ENCODE measurements at regions not wholly inside any gene's neighbourhood (a gene's known extent, or its start where the extent isn't known, plus 50 kb on each side); places are given as distances from the start of the nearest gene placed in this dataset.

GRCh38 chr15:70290708-70291107, 193.0 kb upstream of the TLE3 start:
- FAIRE-seq, result no peak

GRCh38 chr15:70289191-70289955, 191.7 kb upstream of the TLE3 start:
- DNase-seq (ENCODE audit: low spot score) (no peak), FAIRE-seq (peak; percentile 76)

More at GRCh38 chr15:70290708-70291107, 193.0 kb upstream of the TLE3 start:
- DNase-seq (ENCODE audit: low spot score), result no peak

GRCh38 chr15:70286113-70286806, 188.5 kb upstream of the TLE3 start:
- no peak for DNase-seq (ENCODE audit: low spot score)
- no peak for FAIRE-seq

- DNase-seq (ENCODE audit: low spot score) (no peak), FAIRE-seq (no peak)
These were observed 186.9 kb upstream of the TLE3 start for GRCh38 chr15:70284438-70285214.

- no peak for FAIRE-seq
- DNase-seq (ENCODE audit: low spot score), result no peak
These were observed 185.8 kb upstream of the TLE3 start for GRCh38 chr15:70283511-70283910.

- FAIRE-seq, result no peak
- DNase-seq (ENCODE audit: low spot score), result no peak
These were observed 184.1 kb upstream of the TLE3 start for GRCh38 chr15:70281811-70282307.

GRCh38 chr15:70281261-70281810, 183.6 kb upstream of the TLE3 start:
- no peak for FAIRE-seq
- DNase-seq (ENCODE audit: low spot score), result no peak

- no peak for FAIRE-seq
- DNase-seq (ENCODE audit: low spot score), result no peak
These were observed 183.1 kb upstream of the TLE3 start for GRCh38 chr15:70280781-70281180.

GRCh38 chr15:70279096-70279495, 181.4 kb upstream of the TLE3 start:
- DNase-seq (ENCODE audit: low spot score) (no peak), FAIRE-seq (no peak)

GRCh38 chr15:70278644-70279043, 180.9 kb upstream of the TLE3 start:
- FAIRE-seq, result no peak
- DNase-seq (ENCODE audit: low spot score), result no peak

- FAIRE-seq (no peak), DNase-seq (ENCODE audit: low spot score) (no peak)
These were observed 179.8 kb upstream of the TLE3 start for GRCh38 chr15:70277556-70277955.

GRCh38 chr15:70276401-70276800, 178.7 kb upstream of the TLE3 start:
- DNase-seq (ENCODE audit: low spot score) (no peak), FAIRE-seq (no peak)

GRCh38 chr15:70275461-70276138, 177.9 kb upstream of the TLE3 start:
- no peak for FAIRE-seq

GRCh38 chr15:70274908-70275307, 177.2 kb upstream of the TLE3 start:
- FAIRE-seq, result no peak
- DNase-seq (ENCODE audit: low spot score), result no peak

More at GRCh38 chr15:70275461-70276138, 177.9 kb upstream of the TLE3 start:
- no peak for DNase-seq (ENCODE audit: low spot score)

- DNase-seq (ENCODE audit: low spot score), result no peak
- FAIRE-seq, result no peak
These were observed 176.7 kb upstream of the TLE3 start for GRCh38 chr15:70274255-70274880.

- DNase-seq (ENCODE audit: low spot score) (no peak), FAIRE-seq (no peak)
These were observed 176.1 kb upstream of the TLE3 start for GRCh38 chr15:70273808-70274207.

- DNase-seq (ENCODE audit: low spot score), result no peak
- FAIRE-seq, result no peak
These were observed 175.0 kb upstream of the TLE3 start for GRCh38 chr15:70272565-70273355.

GRCh38 chr15:70271422-70272088, 173.8 kb upstream of the TLE3 start:
- DNase-seq (ENCODE audit: low spot score) (peak; percentile 89), FAIRE-seq (peak; percentile 99)

GRCh38 chr15:70270752-70271111, 173.0 kb upstream of the TLE3 start:
- FAIRE-seq, result no peak
- no peak for DNase-seq (ENCODE audit: low spot score)
